Lung (tissue), 11 donors: ENCODE measurements at regions not wholly inside any gene's neighbourhood (a gene's known extent, or its start where the extent isn't known, plus 50 kb on each side); places are given as distances from the start of the nearest gene placed in this dataset.

Experiments
- ATAC-seq: fragments of 200-7000 bp; cut with Tn5 transposase; one replicate; pipeline ENCODE4 v1.9.1; 2020; ENCODE audit warnings: moderate number of reproducible peaks; ENCODE audit not compliant: insufficient read depth, low FRiP score
- DNase-seq, 3 donors: peaks; one replicate each; pipeline ENCODE4 v3.0.0-alpha.2; 2013 to 2017
- H3K27ac ChIP-seq, 2 donors: one replicate each; pipeline ENCODE4 v1.5.1; 2013; ENCODE audit warnings: mild to moderate bottlenecking in 2 of 2, moderate library complexity in 2 of 2, control low read depth in 1 of 2, inconsistent platforms in 1 of 2, low read depth in 1 of 2, low read length in 1 of 2
- H3K27me3 ChIP-seq, 3 donors: one replicate each; pipeline ENCODE4 v1.5.1; 2013; ENCODE audit warnings: low read length in 2 of 3; ENCODE audit not compliant: control insufficient read depth in 3 of 3, insufficient read depth in 3 of 3
- H3K36me3 ChIP-seq, 4 donors: one replicate each; pipeline ENCODE4 v1.5.1; 2013; ENCODE audit warnings: low read length in 4 of 4, mild to moderate bottlenecking in 1 of 4, moderate library complexity in 1 of 4; ENCODE audit not compliant: control insufficient read depth in 4 of 4, insufficient read depth in 4 of 4
- H3K4me1 ChIP-seq, 5 donors: one replicate each; pipeline ENCODE4 v1.5.1; 2013; ENCODE audit warnings: low read length in 5 of 5, mild to moderate bottlenecking in 2 of 5, moderate library complexity in 1 of 5; ENCODE audit not compliant: control insufficient read depth in 5 of 5, insufficient read depth in 5 of 5
- H3K4me3 ChIP-seq: one replicate; pipeline ENCODE4 v1.5.1; 2013; ENCODE audit warnings: mild to moderate bottlenecking, control low read depth, moderate library complexity
- H3K9ac ChIP-seq, 2 donors: one replicate each; pipeline ENCODE4 v1.5.1; 2013; ENCODE audit warnings: low read length in 2 of 2, control low read depth in 1 of 2; ENCODE audit not compliant: insufficient read depth in 1 of 2
- H3K9me3 ChIP-seq, 4 donors: one replicate each; pipeline ENCODE4 v1.5.1; 2013; ENCODE audit warnings: low read length in 3 of 4, mild to moderate bottlenecking in 1 of 4, moderate library complexity in 1 of 4; ENCODE audit not compliant: control insufficient read depth in 4 of 4, insufficient read depth in 3 of 4
- WGBS, 2 donors: extraction: QIAGEN DNeasy Blood & Tissue Kit; methylation state at CpG; one replicate each; pipeline ENCODE4 v1.1.7; 2013; 5-methylcytosine and 5-hydroxymethylcytosine counted together
- TF ChIP-seq, protein P1 (sequence below): IDR thresholded peaks from 2 replicates; pipeline ENCODE4 v1.5.1; 2012; ENCODE audit warnings: mild to moderate bottlenecking; ENCODE audit errors: control extremely low read depth, extremely low read depth
- donor health status: control.
- donor health status: control.
- donor health status: Bipolar disorder and iron deficiency.
- donor health status: healthy.
- donor health status: DM: yes; HTN: yes; CAD: no.

DNA sequence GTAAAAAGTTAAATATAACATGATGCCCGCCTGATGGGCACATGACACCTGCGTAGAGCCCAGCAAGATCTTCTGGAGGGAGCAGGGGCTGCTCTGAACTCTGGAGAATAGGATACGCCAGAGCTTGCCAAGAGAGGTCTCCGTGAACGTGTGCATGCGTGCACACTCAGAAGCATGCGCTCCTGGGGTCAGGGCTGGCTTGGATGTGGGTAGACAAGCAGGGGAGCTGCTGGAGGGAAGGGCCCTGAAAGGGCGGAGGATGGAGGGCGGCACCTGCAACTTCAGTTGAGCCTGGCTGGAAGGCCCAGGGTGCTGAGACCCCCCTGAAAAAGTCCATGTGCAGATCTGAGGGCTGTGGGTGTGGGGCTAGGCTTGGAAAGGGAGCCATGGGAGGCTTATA lies 828.4 kb upstream of the SALL3 start:
- no peak overlapping the region for H3K27ac ChIP-seq
- H3K9ac ChIP-seq, result no peak overlapping the region
- peaks cover 0 to 4% (median 0%) of the 10 kb centered on the region in 5 donors for H3K4me1 ChIP-seq
- DNase-seq, result no peak
- H3K4me3 ChIP-seq, result no peak overlapping the region
- peaks cover 0 to 6% (median 0%) of the 10 kb centered on the region in 4 donors for H3K9me3 ChIP-seq
- 94 to 97% methylated on average over 9 of the region's 9 CpGs for WGBS, 2 donors
- no peaks in the 10 kb centered on the region for H3K27me3 ChIP-seq
- no peak for ATAC-seq
- no peaks in the 10 kb centered on the region for H3K36me3 ChIP-seq
- TF ChIP-seq, protein P1, sequence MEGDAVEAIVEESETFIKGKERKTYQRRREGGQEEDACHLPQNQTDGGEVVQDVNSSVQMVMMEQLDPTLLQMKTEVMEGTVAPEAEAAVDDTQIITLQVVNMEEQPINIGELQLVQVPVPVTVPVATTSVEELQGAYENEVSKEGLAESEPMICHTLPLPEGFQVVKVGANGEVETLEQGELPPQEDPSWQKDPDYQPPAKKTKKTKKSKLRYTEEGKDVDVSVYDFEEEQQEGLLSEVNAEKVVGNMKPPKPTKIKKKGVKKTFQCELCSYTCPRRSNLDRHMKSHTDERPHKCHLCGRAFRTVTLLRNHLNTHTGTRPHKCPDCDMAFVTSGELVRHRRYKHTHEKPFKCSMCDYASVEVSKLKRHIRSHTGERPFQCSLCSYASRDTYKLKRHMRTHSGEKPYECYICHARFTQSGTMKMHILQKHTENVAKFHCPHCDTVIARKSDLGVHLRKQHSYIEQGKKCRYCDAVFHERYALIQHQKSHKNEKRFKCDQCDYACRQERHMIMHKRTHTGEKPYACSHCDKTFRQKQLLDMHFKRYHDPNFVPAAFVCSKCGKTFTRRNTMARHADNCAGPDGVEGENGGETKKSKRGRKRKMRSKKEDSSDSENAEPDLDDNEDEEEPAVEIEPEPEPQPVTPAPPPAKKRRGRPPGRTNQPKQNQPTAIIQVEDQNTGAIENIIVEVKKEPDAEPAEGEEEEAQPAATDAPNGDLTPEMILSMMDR, result no peak

DNA sequence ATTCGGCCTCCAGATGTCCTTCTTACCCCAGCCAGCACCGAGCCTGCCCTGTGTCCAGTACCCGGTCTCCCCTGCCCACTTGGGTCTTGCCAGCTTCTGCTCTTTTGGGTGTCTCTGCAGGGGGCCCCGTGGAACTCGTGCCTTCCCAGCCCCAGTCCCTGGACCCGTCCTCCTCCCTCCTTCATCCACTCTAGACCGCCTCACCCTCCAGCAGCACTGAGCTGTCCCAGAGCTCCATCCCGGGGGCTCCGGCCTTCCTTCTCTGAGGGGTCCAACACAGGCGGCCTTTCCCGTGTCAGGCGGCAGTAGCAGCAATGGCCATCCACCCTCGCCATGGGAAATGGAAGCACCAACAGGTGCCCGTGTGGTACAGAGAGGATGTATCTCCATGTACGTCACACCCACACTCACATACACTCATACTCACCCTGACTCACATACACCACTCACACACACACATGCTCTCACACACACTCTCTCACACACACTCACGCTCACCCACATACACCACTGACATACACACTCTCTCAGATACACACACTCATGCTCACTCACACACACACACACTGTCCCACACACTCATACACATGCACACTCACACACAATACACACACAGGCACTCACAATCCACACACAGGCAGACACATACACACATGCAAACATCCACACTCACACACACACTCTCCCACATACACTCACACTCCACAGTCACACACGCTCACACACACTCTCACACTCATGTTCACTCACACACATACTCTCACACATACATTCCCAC lies 827.5 kb upstream of the SALL3 start:
- H3K9ac ChIP-seq, result no peak overlapping the region
- WGBS, 2 donors, result 92% methylated on average over 17 of the region's 17 CpGs
- H3K4me3 ChIP-seq, result no peak overlapping the region
- ATAC-seq (no peak), DNase-seq (no peak)
- H3K27ac ChIP-seq, result no peak overlapping the region
- peaks cover 0 to 4% (median 0%) of the 10 kb centered on the region in 5 donors for H3K4me1 ChIP-seq
- H3K27me3 ChIP-seq, result no peaks in the 10 kb centered on the region
- TF ChIP-seq, protein P1, result no peak
- peaks cover 0 to 6% (median 0%) of the 10 kb centered on the region in 4 donors for H3K9me3 ChIP-seq
- no peaks in the 10 kb centered on the region for H3K36me3 ChIP-seq

DNA sequence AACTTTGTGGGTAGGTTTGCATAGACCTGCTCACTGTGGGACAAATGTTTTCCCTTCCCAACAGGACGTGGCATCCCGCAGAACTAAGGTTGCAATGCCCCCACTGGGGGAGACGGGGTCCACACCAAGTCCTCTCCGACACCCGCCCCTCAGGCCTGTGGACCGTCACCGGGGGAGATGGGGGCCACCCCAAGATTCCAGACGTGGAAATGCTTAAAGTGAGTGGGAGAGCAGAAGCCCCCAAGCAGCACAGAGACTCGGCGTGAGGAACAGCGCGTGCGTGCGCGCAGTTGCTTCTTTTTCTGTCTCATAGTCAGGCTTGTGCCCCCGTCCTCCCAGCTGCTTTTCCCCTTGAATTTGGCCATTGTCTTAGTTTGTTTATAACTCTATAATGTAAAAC lies 826.3 kb upstream of the SALL3 start:
- H3K9ac ChIP-seq, result no peak overlapping the region
- no peaks in the 10 kb centered on the region for H3K36me3 ChIP-seq
- DNase-seq, result no peak
- H3K27ac ChIP-seq, result no peak overlapping the region
- peaks cover 0 to 4% (median 0%) of the 10 kb centered on the region in 5 donors for H3K4me1 ChIP-seq
- H3K4me3 ChIP-seq, result no peak overlapping the region
- peaks cover 0 to 6% (median 0%) of the 10 kb centered on the region in 4 donors for H3K9me3 ChIP-seq
- TF ChIP-seq, protein P1, result no peak
- WGBS, 2 donors, result 90 to 91% methylated on average over 16 of the region's 16 CpGs
- ATAC-seq, result no peak
- H3K27me3 ChIP-seq, result no peaks in the 10 kb centered on the region

DNA sequence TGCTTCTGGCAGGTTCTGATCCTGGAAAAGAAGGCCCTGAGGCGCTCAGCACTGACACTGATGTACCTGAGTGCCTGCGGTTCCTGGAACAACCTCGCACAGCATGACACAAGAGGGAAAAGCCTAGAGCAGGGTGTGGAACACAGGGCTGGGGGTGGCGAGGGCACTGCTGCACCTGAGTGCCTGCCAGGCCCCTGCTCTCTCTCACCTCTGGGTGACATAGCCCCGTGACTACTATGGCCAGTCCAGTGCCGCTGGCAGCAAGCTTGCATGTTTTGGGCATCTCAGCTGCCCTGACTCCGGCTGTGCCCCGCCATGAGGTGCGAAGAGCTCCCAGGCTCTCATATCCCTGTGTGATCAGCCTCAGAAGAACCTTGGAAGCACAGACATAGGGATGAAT lies 825.2 kb upstream of the SALL3 start:
- WGBS, 2 donors, result 90 to 96% methylated on average over 9 of the region's 9 CpGs
- ATAC-seq (no peak), DNase-seq (no peak)
- Histone ChIP-seq H3K27ac (no peak overlapping the region), H3K4me1 (peaks cover 0 to 4% (median 0%) of the 10 kb centered on the region in 5 donors), H3K9me3 (peaks cover 0 to 6% (median 0%) of the 10 kb centered on the region in 4 donors), H3K9ac (no peak overlapping the region), H3K27me3 (no peaks in the 10 kb centered on the region), H3K4me3 (no peak overlapping the region), H3K36me3 (no peaks in the 10 kb centered on the region)
- TF ChIP-seq, protein P1, result no peak
